ENCODE measurements at regions not wholly inside any gene's neighbourhood (a gene's known extent, or its start where the extent isn't known, plus 50 kb on each side); places are given as distances from the start of the nearest gene placed in this dataset.

DNA sequence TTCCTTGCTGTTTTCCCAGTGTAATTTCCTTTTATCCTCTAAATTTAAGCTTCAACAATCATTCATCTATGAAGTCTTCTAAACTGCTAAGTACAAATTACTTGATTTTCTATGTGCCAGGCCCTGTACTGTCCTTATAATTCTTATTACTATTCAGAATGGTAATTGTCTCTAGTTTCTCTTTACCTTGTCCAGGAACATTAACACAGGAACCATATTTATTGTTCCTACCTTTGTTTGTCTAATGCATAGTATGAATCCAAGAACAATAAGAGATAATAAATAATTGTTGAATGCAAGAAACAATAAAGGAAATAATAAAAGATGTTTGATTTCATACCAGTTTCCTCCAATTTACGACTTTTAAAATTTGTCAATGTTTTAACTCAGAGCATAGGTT lies 1083.2 kb downstream of the ROBO2 start:
- H3K27me3 ChIP-seq (ENCODE audit: control insufficient read depth, insufficient read depth, low read length, poor library complexity, severe bottlenecking): no peaks in the 10 kb centered on the region
- 100% methylated on average over 1 of the region's 1 CpG for WGBS, 2 experiments
- no peaks in the 10 kb centered on the region for H3K36me3 ChIP-seq (ENCODE audit: control insufficient read depth, insufficient read depth, low read length)
- no peak overlapping the region for H3K27ac ChIP-seq (ENCODE audit: insufficient read depth, low read depth, low read length, poor library complexity, severe bottlenecking)
- H3K9me3 ChIP-seq (ENCODE audit: control insufficient read depth, low read length): no peaks in the 10 kb centered on the region
- no peak overlapping the region for H3K4me3 ChIP-seq (ENCODE audit: insufficient read depth, low read depth, low read length)
- no peaks in the 10 kb centered on the region for H3K4me1 ChIP-seq (ENCODE audit: control insufficient read depth, insufficient read depth, low read length)

DNA sequence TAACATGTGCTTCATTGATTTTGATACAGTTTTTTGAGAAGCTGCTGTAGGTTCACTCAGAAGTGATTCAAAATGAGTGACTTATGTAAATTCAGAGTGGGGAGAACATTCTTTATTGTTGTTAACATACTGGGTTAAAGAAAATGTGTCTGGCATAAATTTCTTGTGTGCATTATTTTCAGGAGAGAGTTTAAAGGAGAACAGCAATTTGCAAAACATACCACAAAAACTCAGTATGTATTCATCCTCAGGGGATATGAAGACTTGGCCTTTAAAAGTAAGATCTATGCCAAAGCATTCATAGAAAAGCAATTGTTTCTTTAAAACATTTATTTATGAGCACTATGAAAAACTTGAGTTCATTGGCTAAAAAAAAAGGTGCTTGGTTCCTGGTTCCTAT lies 1089.8 kb downstream of the ROBO2 start:
- Histone ChIP-seq H3K4me1 (ENCODE audit: control insufficient read depth, insufficient read depth, low read length) (no peaks in the 10 kb centered on the region), H3K4me3 (ENCODE audit: insufficient read depth, low read depth, low read length) (no peak overlapping the region), H3K27ac (ENCODE audit: insufficient read depth, low read depth, low read length, poor library complexity, severe bottlenecking) (no peak overlapping the region), H3K9me3 (ENCODE audit: control insufficient read depth, low read length) (no peaks in the 10 kb centered on the region), H3K36me3 (ENCODE audit: control insufficient read depth, insufficient read depth, low read length) (no peaks in the 10 kb centered on the region), H3K27me3 (ENCODE audit: control insufficient read depth, insufficient read depth, low read length, poor library complexity, severe bottlenecking) (no peaks in the 10 kb centered on the region)

DNA sequence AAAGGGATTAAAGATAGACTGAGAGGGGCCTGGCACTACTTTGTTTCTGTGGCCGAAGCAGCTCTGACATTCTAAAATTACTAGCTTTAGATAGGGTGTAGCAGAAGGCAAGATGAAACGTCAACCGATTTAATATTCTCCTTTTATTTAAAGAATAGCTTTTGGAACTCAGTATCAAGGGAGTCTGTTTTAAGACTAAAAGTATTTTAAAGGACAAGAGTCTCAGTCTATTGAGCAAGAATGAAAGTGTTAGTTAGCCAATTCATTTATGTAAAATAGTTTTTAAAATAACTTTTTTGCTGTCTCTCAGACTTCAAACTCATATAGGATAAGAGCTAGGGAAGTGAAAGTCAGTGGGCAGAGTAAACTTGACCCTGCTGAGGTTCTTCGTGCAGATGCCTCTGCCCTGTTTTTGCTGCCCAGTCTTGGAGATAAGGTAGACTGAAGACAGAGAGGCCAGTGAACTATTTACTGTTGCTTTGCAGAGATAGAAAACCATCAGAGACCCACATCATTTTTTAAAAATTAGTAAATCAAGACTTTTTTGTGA lies 1090.9 kb downstream of the ROBO2 start:
- Histone ChIP-seq H3K36me3 (ENCODE audit: control insufficient read depth, insufficient read depth, low read length) (no peaks in the 10 kb centered on the region), H3K4me1 (ENCODE audit: control insufficient read depth, insufficient read depth, low read length) (no peaks in the 10 kb centered on the region), H3K9me3 (ENCODE audit: control insufficient read depth, low read length) (no peaks in the 10 kb centered on the region), H3K4me3 (ENCODE audit: insufficient read depth, low read depth, low read length) (no peak overlapping the region), H3K27ac (ENCODE audit: insufficient read depth, low read depth, low read length, poor library complexity, severe bottlenecking) (no peak overlapping the region), H3K27me3 (ENCODE audit: control insufficient read depth, insufficient read depth, low read length, poor library complexity, severe bottlenecking) (no peaks in the 10 kb centered on the region)
- WGBS, 2 experiments: 96 to 100% methylated on average over 2 to 4 of the region's 4 CpGs

- Histone ChIP-seq H3K4me1 (ENCODE audit: control insufficient read depth, insufficient read depth, low read length) (no peaks in the 10 kb centered on the region), H3K27ac (ENCODE audit: insufficient read depth, low read depth, low read length, poor library complexity, severe bottlenecking) (no peak overlapping the region), H3K36me3 (ENCODE audit: control insufficient read depth, insufficient read depth, low read length) (no peaks in the 10 kb centered on the region), H3K4me3 (ENCODE audit: insufficient read depth, low read depth, low read length) (no peak overlapping the region), H3K27me3 (ENCODE audit: control insufficient read depth, insufficient read depth, low read length, poor library complexity, severe bottlenecking) (no peaks in the 10 kb centered on the region), H3K9me3 (ENCODE audit: control insufficient read depth, low read length) (no peaks in the 10 kb centered on the region)
- 80 to 83% methylated on average over 3 of the region's 3 CpGs for WGBS, 2 experiments
Measured at GRCh38 chr3:78134496-78134895, 1094.6 kb downstream of the ROBO2 start.

DNA sequence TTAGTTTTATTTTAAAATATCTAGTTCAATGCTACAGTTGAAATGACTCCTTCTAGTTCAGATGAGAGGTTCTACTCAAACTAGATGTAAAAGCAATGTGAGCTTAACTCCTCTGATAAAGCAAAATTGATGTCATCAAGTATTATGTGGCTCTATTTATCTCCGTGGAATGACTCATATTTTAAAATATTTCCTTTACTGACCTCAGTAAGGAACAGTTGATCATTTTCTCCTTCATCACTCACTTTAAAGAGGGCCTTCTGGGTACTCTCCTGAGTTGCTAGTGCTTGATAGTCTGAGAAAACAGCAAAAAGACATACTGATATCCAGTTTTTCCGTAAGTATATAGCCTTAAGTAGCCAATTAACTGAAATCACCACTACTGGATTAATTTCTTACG lies 1099.3 kb downstream of the ROBO2 start:
- no peaks in the 10 kb centered on the region for H3K36me3 ChIP-seq (ENCODE audit: control insufficient read depth, insufficient read depth, low read length)
- WGBS, 2 experiments: 94 to 96% methylated on average over 2 of the region's 3 CpGs

GRCh38 chr3:78140274-78140673 lies 1100.4 kb downstream of the ROBO2 start:
- H3K27ac ChIP-seq (ENCODE audit: insufficient read depth, low read depth, low read length, poor library complexity, severe bottlenecking): no peak overlapping the region
- H3K4me3 ChIP-seq (ENCODE audit: insufficient read depth, low read depth, low read length): no peak overlapping the region
- no peaks in the 10 kb centered on the region for H3K9me3 ChIP-seq (ENCODE audit: control insufficient read depth, low read length)
- WGBS, 2 experiments: 95% methylated on average over 3 of the region's 3 CpGs; no CpG with 5 or more reads in 1 of the 2 experiments
- no peaks in the 10 kb centered on the region for H3K27me3 ChIP-seq (ENCODE audit: control insufficient read depth, insufficient read depth, low read length, poor library complexity, severe bottlenecking)
- no peaks in the 10 kb centered on the region for H3K4me1 ChIP-seq (ENCODE audit: control insufficient read depth, insufficient read depth, low read length)
- no peaks in the 10 kb centered on the region for H3K36me3 ChIP-seq (ENCODE audit: control insufficient read depth, insufficient read depth, low read length)

More for the DNA sequence above, 1099.3 kb downstream of the ROBO2 start:
- H3K4me1 ChIP-seq (ENCODE audit: control insufficient read depth, insufficient read depth, low read length): no peaks in the 10 kb centered on the region
- no peaks in the 10 kb centered on the region for H3K9me3 ChIP-seq (ENCODE audit: control insufficient read depth, low read length)
- no peak overlapping the region for H3K27ac ChIP-seq (ENCODE audit: insufficient read depth, low read depth, low read length, poor library complexity, severe bottlenecking)
- no peak overlapping the region for H3K4me3 ChIP-seq (ENCODE audit: insufficient read depth, low read depth, low read length)
- no peaks in the 10 kb centered on the region for H3K27me3 ChIP-seq (ENCODE audit: control insufficient read depth, insufficient read depth, low read length, poor library complexity, severe bottlenecking)

DNA sequence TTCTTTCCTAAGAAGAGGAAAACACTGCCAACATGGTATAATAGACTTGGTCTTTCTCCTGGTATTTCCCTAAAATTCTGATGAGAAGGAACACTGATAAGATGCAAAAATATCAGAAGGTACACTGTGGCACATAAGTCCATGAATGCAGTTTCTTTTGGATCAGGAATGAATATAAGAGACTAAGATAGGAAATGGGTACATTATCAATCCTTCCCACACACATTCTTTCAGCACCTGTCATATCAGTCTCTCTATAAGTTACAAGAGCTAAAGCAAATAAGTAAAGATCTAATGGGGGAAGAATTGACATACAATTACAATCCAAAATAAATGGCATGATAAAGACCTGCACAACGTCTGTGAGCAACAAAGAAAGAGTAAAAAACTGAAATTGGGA lies 1101.0 kb downstream of the ROBO2 start:
- Histone ChIP-seq H3K36me3 (ENCODE audit: control insufficient read depth, insufficient read depth, low read length) (no peaks in the 10 kb centered on the region), H3K27me3 (ENCODE audit: control insufficient read depth, insufficient read depth, low read length, poor library complexity, severe bottlenecking) (no peaks in the 10 kb centered on the region), H3K4me3 (ENCODE audit: insufficient read depth, low read depth, low read length) (no peak overlapping the region), H3K9me3 (ENCODE audit: control insufficient read depth, low read length) (no peaks in the 10 kb centered on the region), H3K4me1 (ENCODE audit: control insufficient read depth, insufficient read depth, low read length) (no peaks in the 10 kb centered on the region), H3K27ac (ENCODE audit: insufficient read depth, low read depth, low read length, poor library complexity, severe bottlenecking) (no peak overlapping the region)
- WGBS, 2 experiments: 95% methylated on average over 1 of the region's 1 CpG

- Histone ChIP-seq H3K4me1 (ENCODE audit: control insufficient read depth, insufficient read depth, low read length) (no peaks in the 10 kb centered on the region), H3K36me3 (ENCODE audit: control insufficient read depth, insufficient read depth, low read length) (no peaks in the 10 kb centered on the region), H3K27me3 (ENCODE audit: control insufficient read depth, insufficient read depth, low read length, poor library complexity, severe bottlenecking) (no peaks in the 10 kb centered on the region), H3K4me3 (ENCODE audit: insufficient read depth, low read depth, low read length) (no peak overlapping the region), H3K9me3 (ENCODE audit: control insufficient read depth, low read length) (no peaks in the 10 kb centered on the region), H3K27ac (ENCODE audit: insufficient read depth, low read depth, low read length, poor library complexity, severe bottlenecking) (no peak overlapping the region)
- 89% methylated on average over 3 of the region's 3 CpGs for WGBS, 2 experiments
Measured at GRCh38 chr3:78141269-78141668, 1101.4 kb downstream of the ROBO2 start.

- no peak overlapping the region for H3K4me3 ChIP-seq (ENCODE audit: insufficient read depth, low read depth, low read length)
- H3K4me1 ChIP-seq (ENCODE audit: control insufficient read depth, insufficient read depth, low read length): no peaks in the 10 kb centered on the region
- 86 to 100% methylated on average over 1 of the region's 1 CpG for WGBS, 2 experiments
- no peak overlapping the region for H3K27ac ChIP-seq (ENCODE audit: insufficient read depth, low read depth, low read length, poor library complexity, severe bottlenecking)
- H3K36me3 ChIP-seq (ENCODE audit: control insufficient read depth, insufficient read depth, low read length): no peaks in the 10 kb centered on the region
- no peaks in the 10 kb centered on the region for H3K27me3 ChIP-seq (ENCODE audit: control insufficient read depth, insufficient read depth, low read length, poor library complexity, severe bottlenecking)
- no peaks in the 10 kb centered on the region for H3K9me3 ChIP-seq (ENCODE audit: control insufficient read depth, low read length)
Measured at GRCh38 chr3:78143000-78143399, 1103.1 kb downstream of the ROBO2 start.

DNA sequence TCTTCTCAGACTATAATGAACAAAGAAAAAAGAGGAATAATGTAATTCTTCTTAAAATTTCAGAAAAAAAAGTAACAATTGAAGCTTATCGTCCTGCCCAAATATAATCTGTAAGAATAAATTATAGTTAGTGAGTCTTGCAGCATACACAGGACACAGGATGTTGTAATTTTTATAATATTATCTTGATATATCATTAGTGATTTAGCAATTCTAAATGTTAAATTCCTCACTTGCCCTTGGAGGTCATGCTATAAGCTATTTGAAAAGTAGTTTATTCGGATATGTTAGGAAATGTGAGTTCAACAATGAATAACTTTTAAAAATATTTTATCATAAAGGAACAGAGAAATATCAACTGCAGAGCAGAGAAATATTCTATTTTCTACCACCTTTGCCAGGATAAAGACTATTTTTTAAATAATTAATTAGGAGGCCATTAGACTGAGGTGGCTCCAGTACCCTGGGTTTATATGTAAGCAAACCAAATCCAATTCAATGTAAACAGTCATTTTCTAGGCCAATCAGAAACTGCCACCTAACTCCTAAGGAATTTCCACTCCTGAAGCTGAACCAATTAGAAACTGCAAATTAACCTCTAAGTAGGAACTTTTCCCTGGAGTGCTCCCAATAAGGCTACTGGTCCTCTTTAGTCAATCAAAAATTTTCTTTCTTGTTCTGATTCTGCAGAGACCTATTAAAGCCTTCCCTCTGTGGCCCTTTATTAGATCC lies 1109.3 kb downstream of the ROBO2 start:
- H3K36me3 ChIP-seq (ENCODE audit: control insufficient read depth, insufficient read depth, low read length): no peaks in the 10 kb centered on the region
- H3K4me3 ChIP-seq (ENCODE audit: insufficient read depth, low read depth, low read length): no peak overlapping the region
- H3K27ac ChIP-seq (ENCODE audit: insufficient read depth, low read depth, low read length, poor library complexity, severe bottlenecking): no peak overlapping the region
- no peaks in the 10 kb centered on the region for H3K27me3 ChIP-seq (ENCODE audit: control insufficient read depth, insufficient read depth, low read length, poor library complexity, severe bottlenecking)
- H3K9me3 ChIP-seq (ENCODE audit: control insufficient read depth, low read length): no peaks in the 10 kb centered on the region
- no peaks in the 10 kb centered on the region for H3K4me1 ChIP-seq (ENCODE audit: control insufficient read depth, insufficient read depth, low read length)
- WGBS, 2 experiments: 100% methylated on average over 1 of the region's 2 CpGs; no CpG with 5 or more reads in 1 of the 2 experiments

Measured in ectodermal cell (in vitro differentiated cells).